HCT116 (cell line): ENCODE measurements at regions not wholly inside any gene's neighbourhood (a gene's known extent, or its start where the extent isn't known, plus 50 kb on each side); places are given as distances from the start of the nearest gene placed in this dataset.

Experiments used
- ATAC-seq: fragments of 200-7000 bp; cut with Tn5 transposase; 2 replicates; pipeline ENCODE4 v1.9.1; 2020; ENCODE audit warnings: mild to moderate bottlenecking, moderate library complexity
- BruUV-seq: library from RNA; stranded (reverse); fragments of 400-500 nt; replicated peaks from 2 replicates; lab custom pipeline; 2021; lab: Mats Ljungman, UMichigan
- CTCF ChIA-PET: fragments of 300-600 bp; sonication (Branson Sonifier 250); formaldehyde crosslinking; loops from one replicate; lab custom pipeline; 2021; ENCODE audit warnings: antibody characterized with exemption; lab: Charles Lee
- POLR2A ChIA-PET: fragments of 300-600, 350-600 bp; sonication (Branson Sonifier 250); formaldehyde crosslinking; loops from one replicate; lab custom pipeline; 2021; ENCODE audit warnings: antibody characterized with exemption; lab: Charles Lee
- RAD21 ChIA-PET, 2 experiments: fragments of 300-600 bp; sonication (Branson Sonifier 250); formaldehyde crosslinking; loops; one replicate each; lab custom pipeline; 2023; ENCODE audit warnings: low total read pairs in 2 of 2; ENCODE audit not compliant: uncharacterized antibody in 2 of 2, unreplicated experiment in 2 of 2, low non-redundant PET in 1 of 2; lab: Charles Lee
- DNase-seq: peaks from one replicate; pipeline ENCODE4 v3.0.0-alpha.2; 2010; ENCODE audit warnings: low read depth, low spot score
- H2AFZ ChIP-seq: fragments of 200-600 bp; shearing (Covaris generic), sonication (generic); 2 replicates; pipeline ENCODE4 v1.6.1; 2017; ENCODE audit warnings: low read depth, mixed run types, mixed read lengths, antibody characterized with exemption, low read length; ENCODE audit not compliant: poor library complexity, severe bottlenecking
- H3K27ac ChIP-seq: 2 replicates; pipeline ENCODE4 v1.5.1; 2012; ENCODE audit warnings: low read depth, low read length
- H3K27me3 ChIP-seq: fragments of 200-600 bp; sonication (generic); 2 replicates; pipeline ENCODE4 v1.6.1; 2016; ENCODE audit warnings: mixed run types, low read length, mixed read lengths; ENCODE audit not compliant: insufficient read depth
- H3K36me3 ChIP-seq, 2 experiments: fragments of 200-500 bp in 1 of 2; fragments of 200-600 bp in 1 of 2; sonication (Bioruptor generic) in 1 of 2; sonication (generic) in 1 of 2; 2 replicates each; pipeline versions ENCODE4 v1.5.1 to v1.6.1; 2014 to 2016; ENCODE audit warnings: low read length in 2 of 2, inconsistent platforms in 1 of 2, mixed read lengths in 1 of 2, mixed run types in 1 of 2; ENCODE audit not compliant: insufficient read depth in 2 of 2, control insufficient read depth in 1 of 2
- H3K4me1 ChIP-seq, 2 experiments: fragments of 200-600 bp in 1 of 2; sonication (generic) in 1 of 2; 2 replicates each; pipeline versions ENCODE4 v1.5.1 to v1.6.1; 2012 to 2017; ENCODE audit warnings: low read length in 2 of 2, inconsistent platforms in 1 of 2, mild to moderate bottlenecking in 1 of 2, mixed read lengths in 1 of 2, mixed run types in 1 of 2, moderate library complexity in 1 of 2; ENCODE audit not compliant: insufficient read depth in 2 of 2, control insufficient read depth in 1 of 2
- H3K4me2 ChIP-seq: fragments of 200-600 bp; sonication (generic); 2 replicates; pipeline ENCODE4 v1.6.1; 2017; ENCODE audit warnings: mixed run types, low read length, mixed read lengths
- H3K4me3 ChIP-seq, 2 experiments: fragments of 200-600 bp in 1 of 2; sonication (generic) in 1 of 2; replicated peaks in 1 of 2; 2 replicates each; pipeline ENCODE4 v1.5.1; 2011 to 2016; ENCODE audit warnings: low read length in 2 of 2, control low read depth in 1 of 2, low read depth in 1 of 2, mild to moderate bottlenecking in 1 of 2, mixed read lengths in 1 of 2, mixed run types in 1 of 2
- H3K79me2 ChIP-seq: fragments of 200-600 bp; sonication (generic); 2 replicates; pipeline ENCODE4 v1.6.1; 2017; ENCODE audit warnings: mild to moderate bottlenecking, mixed run types, low read length, moderate library complexity, mixed read lengths; ENCODE audit not compliant: insufficient read depth
- H3K9ac ChIP-seq: fragments of 200-600 bp; sonication (generic); 2 replicates; pipeline ENCODE4 v1.6.1; 2016; ENCODE audit warnings: low read length, mixed read lengths
- H3K9me2 ChIP-seq: fragments of 200-600 bp; sonication (generic), shearing (Covaris generic); 2 replicates; pipeline ENCODE4 v1.6.1; 2017; ENCODE audit warnings: mixed run types, mild to moderate bottlenecking, moderate library complexity; ENCODE audit not compliant: insufficient read depth
- H3K9me3 ChIP-seq, 2 experiments: fragments of 200-500 bp in 1 of 2; fragments of 200-600 bp in 1 of 2; sonication (Bioruptor generic) in 1 of 2; sonication (generic) in 1 of 2; 2 replicates each; pipeline ENCODE4 v1.6.1; 2014 to 2017; ENCODE audit warnings: low read length in 2 of 2, mixed read lengths in 2 of 2, inconsistent platforms in 1 of 2, low read depth in 1 of 2, mild to moderate bottlenecking in 1 of 2, mixed run types in 1 of 2, moderate library complexity in 1 of 2; ENCODE audit not compliant: control insufficient read depth in 1 of 2, insufficient read depth in 1 of 2
- H4K20me1 ChIP-seq: fragments of 200-600 bp; sonication (generic), shearing (Covaris generic); 2 replicates; pipeline ENCODE4 v1.6.1; 2017; ENCODE audit warnings: mixed run types, mild to moderate bottlenecking, moderate library complexity; ENCODE audit not compliant: insufficient read depth
- CBX3 ChIP-seq: IDR thresholded peaks from 2 replicates; pipeline ENCODE4 v1.6.1; 2012; ENCODE audit warnings: low read depth
- EGR1 ChIP-seq: IDR thresholded peaks from 2 replicates; pipeline ENCODE4 v1.6.1; 2012; ENCODE audit warnings: low read depth
- ELF1 ChIP-seq: IDR thresholded peaks from 2 replicates; pipeline ENCODE4 v1.6.1; 2012; ENCODE audit warnings: low read depth, borderline replicate concordance
- FOSL1 ChIP-seq: IDR thresholded peaks from 2 replicates; pipeline ENCODE4 v1.6.1; 2012; ENCODE audit warnings: low read depth
- JUND ChIP-seq: IDR thresholded peaks from 2 replicates; pipeline ENCODE4 v1.6.1; 2012
- POLR2A ChIP-seq: IDR thresholded peaks from 2 replicates; pipeline ENCODE4 v1.7.0; 2011; ENCODE audit warnings: borderline replicate concordance; ENCODE audit not compliant: insufficient read depth, insufficient read length; ENCODE audit errors: extremely low read depth
- POLR2AphosphoS5 ChIP-seq: IDR thresholded peaks from 2 replicates; pipeline ENCODE4 v1.6.1; 2011; ENCODE audit warnings: mild to moderate bottlenecking, low read depth, low read length, moderate library complexity
- RAD21 ChIP-seq: IDR thresholded peaks from 2 replicates; pipeline ENCODE4 v1.6.1; 2012; ENCODE audit warnings: low read depth, mild to moderate bottlenecking
- SP1 ChIP-seq: IDR thresholded peaks from 2 replicates; pipeline ENCODE4 v1.6.1; 2012; ENCODE audit warnings: low read depth
- YY1 ChIP-seq: IDR thresholded peaks from 2 replicates; pipeline ENCODE4 v1.6.1; 2011; ENCODE audit warnings: low read length, low read depth, moderate library complexity, mild to moderate bottlenecking; ENCODE audit not compliant: insufficient replicate concordance; ENCODE audit errors: extremely low read depth
- ZFX ChIP-seq: fragments of 450-650 bp; IDR thresholded peaks from 2 replicates; pipeline ENCODE4 v1.6.1; 2017
- ZNF274 ChIP-seq: fragments of 200-500 bp; sonication (Bioruptor generic); IDR thresholded peaks from 2 replicates; pipeline ENCODE4 v1.6.1; 2014; ENCODE audit warnings: mild to moderate bottlenecking, low read depth, low read length, inconsistent platforms
- intact Hi-C: fragments of 100-400 bp; cut with micrococcal nuclease; formaldehyde crosslinking; loops from 2 replicates; pipeline ENCODE4 v1.10.0; 2022
- TF ChIP-seq, protein P1 (sequence below): IDR thresholded peaks from 2 replicates; pipeline ENCODE4 v1.6.1; 2012

GRCh38 chr1:81007024-81007423, 793.7 kb upstream of the ADGRL2 start:
- H3K79me2 ChIP-seq = no peaks in the 10 kb centered on the region
- H3K4me2 ChIP-seq = no peak overlapping the region
- H3K4me3 ChIP-seq = no peak overlapping the region
- DNase-seq (no peak), ATAC-seq (no peak)
- no peak overlapping the region for H3K9ac ChIP-seq
- no peak for TF ChIP-seq FOSL1
- H3K27ac ChIP-seq = no peak overlapping the region
- H3K9me2 ChIP-seq = no peaks in the 10 kb centered on the region
- H2AFZ ChIP-seq = no peak overlapping the region
- no peaks in the 10 kb centered on the region for H4K20me1 ChIP-seq
- no peaks in the 10 kb centered on the region for H3K4me1 ChIP-seq
- ChIA-PET CTCF (no interaction called here), RAD21 (no interaction called here), POLR2A (no interaction called here)
- H3K9me3 ChIP-seq = peaks cover 0 to 1% of the 10 kb centered on the region in 2 experiments; a peak in 1 of 4 replicates
- no peaks in the 10 kb centered on the region for H3K36me3 ChIP-seq
- intact Hi-C loops = no loop called here
- BruUV-seq = no TSS peak
- H3K27me3 ChIP-seq = no peaks in the 10 kb centered on the region

- RAD21 ChIA-PET = no interaction called here
- POLR2A ChIA-PET = no interaction called here
- TF ChIP-seq ELF1 (no peak), POLR2A (no peak)
- no peak overlapping the region for H3K4me2 ChIP-seq
- intact Hi-C loops = no loop called here
- no peaks in the 10 kb centered on the region for H3K9me2 ChIP-seq
- DNase-seq (no peak), ATAC-seq (no peak)
- no peak overlapping the region for H3K4me3 ChIP-seq
- H3K9ac ChIP-seq = no peak overlapping the region
- no peaks in the 10 kb centered on the region for H4K20me1 ChIP-seq
- CTCF ChIA-PET = no interaction called here
- H3K27ac ChIP-seq = no peak overlapping the region
- no TSS peak for BruUV-seq
- no peaks in the 10 kb centered on the region for H3K4me1 ChIP-seq
- H2AFZ ChIP-seq = no peak overlapping the region
- H3K27me3 ChIP-seq = no peaks in the 10 kb centered on the region
- H3K79me2 ChIP-seq = no peaks in the 10 kb centered on the region
- H3K36me3 ChIP-seq = no peaks in the 10 kb centered on the region
- peaks cover 0 to 3% of the 10 kb centered on the region in 2 experiments; a peak in 1 of 4 replicates for H3K9me3 ChIP-seq
Observed at GRCh38 chr1:81006502-81006901, 794.2 kb upstream of the ADGRL2 start.

DNA sequence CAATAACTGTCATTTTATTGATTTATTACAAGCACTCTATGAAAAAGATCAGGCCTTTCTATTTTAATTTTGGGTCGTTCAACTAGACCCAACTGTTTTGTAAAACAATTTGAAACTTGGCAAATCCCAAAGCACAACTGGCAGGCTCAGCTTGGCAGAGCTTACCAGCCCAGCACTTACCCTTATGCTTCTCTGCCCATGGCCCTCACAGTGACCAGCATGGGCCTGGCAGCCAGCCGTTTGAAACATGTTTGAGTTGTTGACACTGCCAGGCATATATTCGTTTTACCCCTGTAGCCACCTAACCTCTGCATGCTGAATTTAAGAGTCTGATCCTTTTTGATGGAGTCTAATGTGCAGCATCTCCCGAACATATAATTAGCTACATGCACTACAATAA, 796.7 kb upstream of the ADGRL2 start:
- ChIA-PET POLR2A (no interaction called here), RAD21 (no interaction called here), CTCF (no interaction called here)
- ATAC-seq (no peak), DNase-seq (no peak)
- Histone ChIP-seq H3K36me3 (no peaks in the 10 kb centered on the region), H3K9ac (no peak overlapping the region), H3K4me3 (no peak overlapping the region), H3K9me3 (peaks cover 0 to 3% of the 10 kb centered on the region in 2 experiments; a peak in 1 of 4 replicates), H2AFZ (no peak overlapping the region), H3K4me1 (no peaks in the 10 kb centered on the region), H3K79me2 (no peaks in the 10 kb centered on the region), H3K27ac (no peak overlapping the region), H4K20me1 (no peaks in the 10 kb centered on the region), H3K9me2 (no peaks in the 10 kb centered on the region), H3K27me3 (no peaks in the 10 kb centered on the region), H3K4me2 (no peak overlapping the region)
- intact Hi-C loops = no loop called here
- no TSS peak for BruUV-seq
- TF ChIP-seq JUND = no peak
- no peak for TF ChIP-seq EGR1
- no peak for TF ChIP-seq CBX3
- no peak for TF ChIP-seq YY1
- TF ChIP-seq POLR2AphosphoS5 = no peak
- TF ChIP-seq ZNF274 = no peak
- no peak for TF ChIP-seq SP1
- TF ChIP-seq, protein P1, sequence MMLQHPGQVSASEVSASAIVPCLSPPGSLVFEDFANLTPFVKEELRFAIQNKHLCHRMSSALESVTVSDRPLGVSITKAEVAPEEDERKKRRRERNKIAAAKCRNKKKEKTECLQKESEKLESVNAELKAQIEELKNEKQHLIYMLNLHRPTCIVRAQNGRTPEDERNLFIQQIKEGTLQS = no peak
- TF ChIP-seq RAD21 = no peak
- no peak for TF ChIP-seq POLR2A
- TF ChIP-seq ZFX = no peak
